Astrocyte (in vitro differentiated cells and primary cell): ENCODE measurements at regions not wholly inside any gene's neighbourhood (a gene's known extent, or its start where the extent isn't known, plus 50 kb on each side); places are given as distances from the start of the nearest gene placed in this dataset.

Experiments
- DNase-seq: peaks from one replicate; pipeline ENCODE4 v3.0.0-alpha.2; 2010; ENCODE audit warnings: low read depth
- FAIRE-seq: peaks from 2 replicates; lab custom pipeline; 2011; peaks lifted over from hg19 to GRCh38; lab: Jason Lieb, UNC
- H2AFZ ChIP-seq: 2 replicates; pipeline ENCODE4 v1.6.0; 2012; ENCODE audit warnings: low read depth, low read length, inconsistent platforms
- H3K27ac ChIP-seq: 2 replicates; pipeline ENCODE4 v1.5.1; 2011; ENCODE audit warnings: low read depth, low read length, inconsistent platforms
- H3K27me3 ChIP-seq: 2 replicates; pipeline ENCODE4 v1.6.0; 2011; ENCODE audit warnings: low read length, inconsistent platforms; ENCODE audit not compliant: insufficient read depth
- H3K36me3 ChIP-seq: 2 replicates; pipeline ENCODE4 v1.5.1; 2011; ENCODE audit warnings: low read length, inconsistent platforms; ENCODE audit not compliant: insufficient read depth
- H3K4me1 ChIP-seq: 2 replicates; pipeline ENCODE4 v1.5.1; 2011; ENCODE audit warnings: low read length, inconsistent platforms; ENCODE audit not compliant: insufficient read depth
- H3K4me2 ChIP-seq: 2 replicates; pipeline ENCODE4 v1.6.0; 2012; ENCODE audit warnings: low read length, inconsistent platforms
- H3K4me3 ChIP-seq: 2 replicates; pipeline ENCODE4 v1.5.1; 2011; ENCODE audit warnings: low read depth, mild to moderate bottlenecking, low read length, inconsistent platforms; ENCODE audit not compliant: insufficient read depth
- H3K79me2 ChIP-seq: 2 replicates; pipeline ENCODE4 v1.6.0; 2012; ENCODE audit warnings: mild to moderate bottlenecking, low read length, inconsistent platforms; ENCODE audit not compliant: insufficient read depth
- H3K9ac ChIP-seq: 2 replicates; pipeline ENCODE4 v1.6.0; 2012; ENCODE audit warnings: mild to moderate bottlenecking, low read length, inconsistent platforms
- H3K9me3 ChIP-seq: 2 replicates; pipeline ENCODE4 v1.5.1; 2012; ENCODE audit warnings: low read depth, mild to moderate bottlenecking, low read length, inconsistent platforms; ENCODE audit not compliant: insufficient read depth
- H4K20me1 ChIP-seq: 2 replicates; pipeline ENCODE4 v1.6.0; 2012; ENCODE audit warnings: low read length, inconsistent platforms; ENCODE audit not compliant: insufficient read depth
- H3K27ac Mint-ChIP-seq: one replicate; pipeline ENCODE4 v1.8.0; 2021; ENCODE audit warnings: mild to moderate bottlenecking, mixed read lengths; ENCODE audit not compliant: unreplicated experiment
- H3K27me3 Mint-ChIP-seq: one replicate; pipeline ENCODE4 v1.8.0; 2021; ENCODE audit warnings: low read depth, mixed read lengths; ENCODE audit not compliant: unreplicated experiment
- H3K36me3 Mint-ChIP-seq: one replicate; pipeline ENCODE4 v1.8.0; 2021; ENCODE audit warnings: low read depth, mixed read lengths; ENCODE audit not compliant: unreplicated experiment
- H3K4me1 Mint-ChIP-seq: one replicate; pipeline ENCODE4 v1.8.0; 2021; ENCODE audit warnings: low read depth, mixed read lengths; ENCODE audit not compliant: unreplicated experiment
- H3K4me3 Mint-ChIP-seq: one replicate; pipeline ENCODE4 v1.8.0; 2021; ENCODE audit warnings: mild to moderate bottlenecking, moderate library complexity, mixed read lengths; ENCODE audit not compliant: unreplicated experiment
- H3K9me3 Mint-ChIP-seq: one replicate; pipeline ENCODE4 v1.8.0; 2021; ENCODE audit warnings: mild to moderate bottlenecking, mixed read lengths; ENCODE audit not compliant: unreplicated experiment
- CTCF ChIP-seq: IDR thresholded peaks from 2 replicates; pipeline ENCODE4 v1.5.1; 2011; ENCODE audit warnings: low read depth, mild to moderate bottlenecking, inconsistent platforms, low read length, moderate library complexity; ENCODE audit not compliant: insufficient read depth
- EZH2 ChIP-seq: IDR thresholded peaks from 2 replicates; pipeline ENCODE4 v1.6.1; 2012; ENCODE audit warnings: mild to moderate bottlenecking, low read length, inconsistent platforms; ENCODE audit not compliant: insufficient read depth

DNA sequence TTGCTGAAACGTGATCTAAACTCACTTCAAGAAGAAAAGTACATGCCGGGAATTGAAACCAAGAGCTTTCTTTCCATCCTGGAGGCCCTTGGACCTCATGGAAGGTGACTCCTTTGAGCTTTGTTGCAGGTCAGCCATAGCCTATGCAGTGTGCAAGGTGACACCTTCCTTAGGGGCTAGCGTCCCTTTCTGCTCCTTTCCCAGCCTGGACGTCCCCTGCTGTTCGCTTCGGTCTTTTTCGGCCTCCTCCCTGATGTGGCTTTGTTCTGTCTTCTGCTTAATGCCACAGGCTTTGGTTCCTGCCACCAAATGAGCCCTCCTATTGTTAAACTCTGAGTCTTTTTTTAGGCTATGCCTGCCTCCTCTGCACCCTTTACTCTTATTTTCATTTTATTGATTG lies 308.8 kb downstream of the BRINP2 start:
- Histone ChIP-seq H3K36me3 (no peaks in the 10 kb centered on the region), H3K4me2 (no peak overlapping the region), H4K20me1 (no peaks in the 10 kb centered on the region), H3K9ac (no peak overlapping the region), H3K4me1 (no peaks in the 10 kb centered on the region), H3K27ac (no peak overlapping the region), H3K4me3 (no peak overlapping the region), H3K79me2 (no peaks in the 10 kb centered on the region), H3K27me3 (no peaks in the 10 kb centered on the region), H3K9me3 (no peaks in the 10 kb centered on the region), H2AFZ (no peak overlapping the region)
- no peak for DNase-seq
- Mint-ChIP-seq H3K9me3 (no peaks in the 10 kb centered on the region), H3K27ac (no peak overlapping the region), H3K4me3 (no peak overlapping the region), H3K36me3 (no peaks in the 10 kb centered on the region), H3K27me3 (peaks cover 17% of the 10 kb centered on the region), H3K4me1 (no peaks in the 10 kb centered on the region)
- no peak for FAIRE-seq
- TF ChIP-seq EZH2 (no peak), CTCF (no peak)

DNA sequence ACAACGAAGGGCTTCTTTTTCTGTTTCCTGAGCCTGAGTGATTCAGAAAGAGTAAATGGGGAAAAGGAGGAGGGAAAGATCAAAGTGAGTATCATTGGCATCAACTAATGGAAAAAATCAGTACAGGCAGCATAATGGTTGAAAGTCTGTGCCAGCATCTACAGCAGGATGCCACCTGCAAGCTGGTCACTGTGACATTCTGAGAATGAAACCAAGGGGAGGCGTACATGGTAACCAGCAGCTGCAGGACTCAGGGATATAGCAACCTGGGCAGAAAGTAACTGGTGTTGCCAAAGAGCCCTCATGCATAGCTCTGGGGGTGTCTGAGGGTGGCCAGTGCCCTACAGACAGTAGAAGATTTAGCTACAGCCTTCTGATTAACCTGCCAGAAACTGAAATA lies 305.9 kb downstream of the BRINP2 start:
- H3K27me3 Mint-ChIP-seq: peaks cover 17% of the 10 kb centered on the region
- no peak overlapping the region for H3K4me3 Mint-ChIP-seq

More for the DNA sequence above, 305.9 kb downstream of the BRINP2 start:
- Histone ChIP-seq H3K4me2 (no peak overlapping the region), H3K36me3 (no peaks in the 10 kb centered on the region), H3K27ac (no peak overlapping the region), H3K9ac (no peak overlapping the region), H3K9me3 (no peaks in the 10 kb centered on the region), H2AFZ (no peak overlapping the region), H3K4me1 (no peaks in the 10 kb centered on the region), H4K20me1 (no peaks in the 10 kb centered on the region), H3K27me3 (no peaks in the 10 kb centered on the region), H3K79me2 (no peaks in the 10 kb centered on the region), H3K4me3 (no peak overlapping the region)
- Mint-ChIP-seq H3K36me3 (no peaks in the 10 kb centered on the region), H3K4me1 (no peaks in the 10 kb centered on the region), H3K9me3 (no peaks in the 10 kb centered on the region), H3K27ac (no peak overlapping the region)
- FAIRE-seq: no peak
- DNase-seq: no peak
- no peak for TF ChIP-seq CTCF
- no peak for TF ChIP-seq EZH2
